H1 (cell line): ENCODE measurements at regions not wholly inside any gene's neighbourhood (a gene's known extent, or its start where the extent isn't known, plus 50 kb on each side); places are given as distances from the start of the nearest gene placed in this dataset.

Source experiments
- CTCF ChIA-PET: fragments of 300-600 bp; sonication (Branson Sonifier 250); formaldehyde crosslinking; loops from one replicate; lab custom pipeline; 2021; ENCODE audit not compliant: partially characterized antibody; lab: Charles Lee
- POLR2A ChIA-PET: fragments of 300-600 bp; sonication (Branson Sonifier 250); formaldehyde crosslinking; loops from one replicate; lab custom pipeline; 2021; ENCODE audit warnings: inconsistent platforms; ENCODE audit not compliant: partially characterized antibody; lab: Charles Lee
- DNase-seq, 2 experiments: peaks; one replicate each; pipeline versions ENCODE4 v3.0.0 to v3.0.0-alpha.2; 2010 to 2022; ENCODE audit warnings: low spot score in 2 of 2, low read depth in 1 of 2, mixed read lengths in 1 of 2
- FAIRE-seq: peaks from 2 replicates; lab custom pipeline; 2011; peaks lifted over from hg19 to GRCh38; lab: Jason Lieb, UNC
- H2AFZ ChIP-seq: 2 replicates; pipeline ENCODE4 v1.8.1; 2012; ENCODE audit warnings: low read length, inconsistent platforms
- H2AK5ac ChIP-seq: 2 replicates; pipeline ENCODE4 v1.6.1; 2013; ENCODE audit warnings: low read depth, low read length
- H2BK120ac ChIP-seq: replicated peaks from 2 replicates; pipeline ENCODE3; 2013; ENCODE audit warnings: low read depth, low read length, inconsistent platforms
- H2BK12ac ChIP-seq: 2 replicates; pipeline ENCODE4 v1.6.1; 2013; ENCODE audit warnings: low read depth, low read length
- H2BK15ac ChIP-seq: 2 replicates; pipeline ENCODE4 v1.6.1; 2013; ENCODE audit warnings: low read length
- H2BK20ac ChIP-seq: 2 replicates; pipeline ENCODE4 v1.6.1; 2013; ENCODE audit warnings: low read length
- H2BK5ac ChIP-seq: 2 replicates; pipeline ENCODE4 v1.6.1; 2013; ENCODE audit warnings: low read depth, low read length
- H3K14ac ChIP-seq: 2 replicates; pipeline ENCODE4 v1.6.1; 2013; ENCODE audit warnings: inconsistent platforms; ENCODE audit not compliant: insufficient read length
- H3K18ac ChIP-seq: 2 replicates; pipeline ENCODE4 v1.6.1; 2013; ENCODE audit warnings: low read length; ENCODE audit errors: extremely low read depth
- H3K23ac ChIP-seq: 2 replicates; pipeline ENCODE4 v1.6.1; 2013; ENCODE audit warnings: inconsistent platforms; ENCODE audit not compliant: insufficient read length
- H3K23me2 ChIP-seq: 2 replicates; pipeline ENCODE4 v1.6.1; 2013; ENCODE audit warnings: low read depth, low read length
- H3K27ac ChIP-seq: 2 replicates; pipeline ENCODE4 v1.6.1; 2011; ENCODE audit warnings: low read depth, low read length, inconsistent platforms
- H3K27me3 ChIP-seq, 4 experiments: replicated peaks in 1 of 4; 1 replicate in 1 of 4; 2 replicates in 3 of 4; pipeline versions ENCODE4 v1.6.1 to v1.8.1; 2011 to 2013; ENCODE audit warnings: low read length in 3 of 4, mild to moderate bottlenecking in 3 of 4, inconsistent platforms in 2 of 4, mixed read lengths in 2 of 4, moderate library complexity in 1 of 4; ENCODE audit not compliant: control insufficient read depth in 3 of 4, insufficient read depth in 3 of 4; ENCODE audit errors: extremely low read depth in 1 of 4
- H3K36me3 ChIP-seq, 4 experiments: 2 replicates each; pipeline versions ENCODE4 v1.6.1 to v1.8.1; 2011 to 2013; ENCODE audit warnings: mild to moderate bottlenecking in 4 of 4, low read length in 3 of 4, moderate library complexity in 2 of 4, control low read depth in 1 of 4, inconsistent platforms in 1 of 4; ENCODE audit not compliant: insufficient read depth in 4 of 4, control insufficient read depth in 2 of 4
- H3K4ac ChIP-seq: replicated peaks from 2 replicates; pipeline ENCODE3; 2013; ENCODE audit warnings: low read length, low read depth, mixed read lengths, inconsistent platforms; ENCODE audit not compliant: insufficient read length
- H3K4me1 ChIP-seq, 4 experiments: replicated peaks in 1 of 4; 1 replicate in 1 of 4; 2 replicates in 3 of 4; pipeline versions ENCODE4 v1.6.1 to v1.8.1; 2011 to 2013; ENCODE audit warnings: low read length in 3 of 4, inconsistent platforms in 2 of 4, mixed read lengths in 1 of 4; ENCODE audit not compliant: insufficient read depth in 4 of 4, control insufficient read depth in 3 of 4
- H3K4me2 ChIP-seq, 2 experiments: 2 replicates each; pipeline versions ENCODE4 v1.6.1 to v1.8.1; 2011 to 2013; ENCODE audit warnings: low read depth in 2 of 2, low read length in 2 of 2, control low read depth in 1 of 2, inconsistent platforms in 1 of 2, mild to moderate bottlenecking in 1 of 2; ENCODE audit not compliant: insufficient read depth in 1 of 2
- H3K4me3 ChIP-seq, 4 experiments: fragments of 200-600, 300-600 bp in 1 of 4; sonication (generic), shearing (Covaris generic), sonication (Bioruptor Twin) in 1 of 4; 2 replicates each; pipeline versions ENCODE4 v1.5.1 to v1.8.1; 2011 to 2016; ENCODE audit warnings: low read length in 4 of 4, low read depth in 3 of 4, control low read depth in 2 of 4, inconsistent platforms in 2 of 4, mild to moderate bottlenecking in 2 of 4, mixed read lengths in 1 of 4, moderate library complexity in 1 of 4; ENCODE audit not compliant: insufficient read depth in 2 of 4; ENCODE audit errors: extremely low read depth in 1 of 4
- H3K56ac ChIP-seq: replicated peaks from 2 replicates; pipeline ENCODE3; 2013; ENCODE audit warnings: low read depth, mild to moderate bottlenecking, mixed read lengths, low read length, inconsistent platforms; ENCODE audit not compliant: insufficient read length
- H3K79me1 ChIP-seq: 2 replicates; pipeline ENCODE4 v1.6.1; 2013; ENCODE audit warnings: low read depth, low read length, control low read depth
- H3K79me2 ChIP-seq, 2 experiments: 2 replicates each; pipeline versions ENCODE4 v1.6.1 to v1.8.1; 2012 to 2013; ENCODE audit warnings: low read length in 2 of 2, mild to moderate bottlenecking in 2 of 2, inconsistent platforms in 1 of 2; ENCODE audit not compliant: insufficient read depth in 2 of 2, control insufficient read depth in 1 of 2
- H3K9ac ChIP-seq, 4 experiments: replicated peaks in 1 of 4; 1 replicate in 1 of 4; 2 replicates in 3 of 4; pipeline versions ENCODE4 v1.6.1 to v1.8.1; 2011 to 2013; ENCODE audit warnings: low read depth in 3 of 4, low read length in 3 of 4, control low read depth in 2 of 4, mild to moderate bottlenecking in 2 of 4, moderate library complexity in 2 of 4, inconsistent platforms in 1 of 4; ENCODE audit errors: extremely low read depth in 1 of 4
- H3K9me3 ChIP-seq, 2 experiments: 2 replicates each; pipeline versions ENCODE4 v1.6.1 to v1.8.1; 2012 to 2013; ENCODE audit warnings: mild to moderate bottlenecking in 2 of 2, moderate library complexity in 2 of 2, control low read depth in 1 of 2, inconsistent platforms in 1 of 2, low read depth in 1 of 2, low read length in 1 of 2, mixed read lengths in 1 of 2; ENCODE audit not compliant: insufficient read depth in 2 of 2
- H4K20me1 ChIP-seq, 2 experiments: replicated peaks in 1 of 2; 2 replicates each; pipeline versions ENCODE3 to v1.8.1; 2011 to 2013; ENCODE audit warnings: inconsistent platforms in 2 of 2, low read length in 2 of 2, mild to moderate bottlenecking in 1 of 2; ENCODE audit not compliant: insufficient read depth in 2 of 2, control insufficient read depth in 1 of 2
- H4K5ac ChIP-seq: 2 replicates; pipeline ENCODE4 v1.6.1; 2013; ENCODE audit warnings: low read length, low read depth, mixed read lengths, inconsistent platforms; ENCODE audit not compliant: insufficient read length
- H4K8ac ChIP-seq: 2 replicates; pipeline ENCODE4 v1.8.0; 2013; ENCODE audit warnings: mild to moderate bottlenecking, moderate library complexity, low read length, inconsistent platforms; ENCODE audit not compliant: insufficient read depth; ENCODE audit errors: extremely low read depth
- H4K91ac ChIP-seq: replicated peaks from 2 replicates; pipeline ENCODE3; 2013; ENCODE audit warnings: low read length, mixed read lengths, inconsistent platforms; ENCODE audit not compliant: insufficient read length
- CREB1 ChIP-seq: IDR thresholded peaks from 2 replicates; pipeline ENCODE4 v1.6.1; 2012; ENCODE audit warnings: inconsistent platforms
- GABPA ChIP-seq: IDR thresholded peaks from 2 replicates; pipeline ENCODE4 v1.6.1; 2011; ENCODE audit warnings: mild to moderate bottlenecking, low read length, moderate library complexity, borderline replicate concordance; ENCODE audit not compliant: insufficient read depth
- SP2 ChIP-seq: IDR thresholded peaks from 2 replicates; pipeline ENCODE4 v1.6.1; 2012; ENCODE audit warnings: mild to moderate bottlenecking, low read length, inconsistent platforms
- SUZ12 ChIP-seq: fragments of 200-600 bp; sonication (generic); IDR thresholded peaks from 2 replicates; pipeline ENCODE4 v1.6.1; 2012; ENCODE audit warnings: mild to moderate bottlenecking, inconsistent platforms, low read length, moderate library complexity, mixed read lengths
- TAF7 ChIP-seq: optimal IDR thresholded peaks from 2 replicates; pipeline ENCODE3; 2011; ENCODE audit warnings: low read depth, mild to moderate bottlenecking, inconsistent platforms, low read length, moderate library complexity, borderline replicate concordance
- WGBS, 2 experiments: shearing (Covaris generic) in 1 of 2; methylation state at CpG; one replicate each; pipeline versions ENCODE4 v1.1.6 to v1.1.7; 2013 to 2015; ENCODE audit warnings: low lambda C conversion rate in 2 of 2, mixed read lengths in 2 of 2, inconsistent platforms in 1 of 2, low coverage in 1 of 2, missing lambda C conversion rate in 1 of 2; ENCODE audit not compliant: insufficient replicate concordance in 2 of 2, insufficient coverage in 1 of 2, insufficient read length in 1 of 2; ENCODE audit errors: extremely low coverage in 1 of 2, missing lambda C conversion rate in 1 of 2; 5-methylcytosine and 5-hydroxymethylcytosine counted together

- DNase-seq (no peak), FAIRE-seq (no peak)
- Histone ChIP-seq H3K36me3 (no peaks in the 10 kb centered on the region), H3K23me2 (no peaks in the 10 kb centered on the region), H2BK20ac (no peak overlapping the region), H2BK15ac (no peak overlapping the region), H3K4me3 (no peak overlapping the region), H4K20me1 (no peaks in the 10 kb centered on the region), H3K9ac (no peak overlapping the region), H2BK5ac (no peak overlapping the region), H3K4ac (no peak overlapping the region), H3K23ac (no peak overlapping the region), H4K8ac (no peak overlapping the region), H3K79me2 (no peaks in the 10 kb centered on the region), H2AK5ac (no peak overlapping the region), H4K5ac (no peak overlapping the region), H3K14ac (no peak overlapping the region), H3K4me2 (no peak overlapping the region), H3K18ac (no peak overlapping the region), H3K4me1 (peaks cover 0 to 2% (median 0%) of the 10 kb centered on the region in 4 experiments; a peak in 1 of 7 replicates), H4K91ac (no peak overlapping the region), H2BK120ac (no peak overlapping the region), H2BK12ac (no peak overlapping the region), H3K79me1 (no peaks in the 10 kb centered on the region), H3K27me3 (no peaks in the 10 kb centered on the region), H3K9me3 (no peaks in the 10 kb centered on the region), H2AFZ (no peak overlapping the region), H3K27ac (no peak overlapping the region), H3K56ac (no peak overlapping the region)
- ChIA-PET CTCF (interaction anchor here (0.6 kb wide), 1 partner anchor 842 kb away, joined by 3 read pairs; no protein-coding TSS in a partner anchor), POLR2A (no interaction called here)
- 94% methylated on average over 3 of the region's 3 CpGs; no CpG with 5 or more reads in 1 of the 2 experiments for WGBS, 2 experiments
- TF ChIP-seq TAF7 (no peak), GABPA (no peak), SP2 (no peak), SUZ12 (no peak), CREB1 (no peak)
Observed at GRCh38 chr18:4605212-4605611, 150.1 kb upstream of the DLGAP1 start.
